HepG2 (cell line): ENCODE measurements at regions not wholly inside any gene's neighbourhood (a gene's known extent, or its start where the extent isn't known, plus 50 kb on each side); places are given as distances from the start of the nearest gene placed in this dataset.

Source experiments
- ATAC-seq: fragments of 200-7000 bp; cut with Tn5 transposase; 3 replicates; pipeline ENCODE4 v1.9.1; 2020; ENCODE audit warnings: mild to moderate bottlenecking, moderate library complexity
- BruUV-seq: library from RNA; stranded (reverse); fragments of 400-500 nt; replicated peaks from 2 replicates; lab custom pipeline; 2021; lab: Mats Ljungman, UMichigan
- CTCF ChIA-PET: fragments of 300-600 bp; formaldehyde crosslinking; extraction: SDS; loops from one replicate; lab custom pipeline; 2021; ENCODE audit warnings: low total read pairs, inconsistent platforms, low intra/inter-chr PET ratio; lab: Yijun Ruan, JAX
- POLR2A ChIA-PET: fragments of 350-600 bp; sonication (Branson Sonifier 250); formaldehyde crosslinking; loops from one replicate; lab custom pipeline; 2020; ENCODE audit warnings: antibody characterized with exemption, inconsistent platforms; lab: Yijun Ruan, JAX
- DNase-seq: peaks from one replicate; pipeline ENCODE4 v3.0.0-alpha.2; 2015; ENCODE audit warnings: low spot score
- FAIRE-seq: peaks from 3 replicates; lab custom pipeline; 2011; peaks lifted over from hg19 to GRCh38; lab: Jason Lieb, UNC
- H2AFZ ChIP-seq: one replicate; pipeline ENCODE4 v1.6.1; 2011; ENCODE audit warnings: low read length, inconsistent platforms
- H3K27ac ChIP-seq: fragments of 300-600 bp; 3 replicates; pipeline ENCODE4 v1.8.0; 2011; ENCODE audit warnings: mixed run types, mild to moderate bottlenecking, mixed read lengths, low read length, inconsistent platforms; ENCODE audit not compliant: insufficient read depth; ENCODE audit errors: extremely low read length
- H3K27me3 ChIP-seq, 2 experiments: fragments of 200-600 bp in 1 of 2; 2 replicates in 1 of 2; 3 replicates in 1 of 2; pipeline versions ENCODE4 v1.6.0 to v1.8.0; 2011; ENCODE audit warnings: low read length in 2 of 2, mild to moderate bottlenecking in 2 of 2, moderate library complexity in 2 of 2, inconsistent platforms in 1 of 2; ENCODE audit not compliant: insufficient read depth in 2 of 2, control insufficient read depth in 1 of 2
- H3K36me3 ChIP-seq, 2 experiments: fragments of 200-600 bp in 1 of 2; replicated peaks in 1 of 2; 2 replicates in 1 of 2; 3 replicates in 1 of 2; pipeline versions ENCODE4 v1.5.1 to v1.8.0; 2011; ENCODE audit warnings: low read length in 2 of 2, inconsistent platforms in 1 of 2; ENCODE audit not compliant: insufficient read depth in 2 of 2, control insufficient read depth in 1 of 2
- H3K4me1 ChIP-seq: 2 replicates; pipeline ENCODE4 v1.5.1; 2012; ENCODE audit warnings: low read length, inconsistent platforms; ENCODE audit not compliant: insufficient read depth
- H3K4me2 ChIP-seq: 2 replicates; pipeline ENCODE4 v1.6.0; 2011; ENCODE audit warnings: low read depth, low read length, inconsistent platforms
- H3K4me3 ChIP-seq, 3 experiments: fragments of 200-600 bp in 1 of 3; sonication (generic), shearing (Covaris generic) in 1 of 3; replicated peaks in 1 of 3; 2 replicates each; pipeline ENCODE4 v1.5.1; 2011 to 2016; ENCODE audit warnings: low read length in 3 of 3, inconsistent platforms in 2 of 3, low read depth in 2 of 3, mild to moderate bottlenecking in 2 of 3, control low read depth in 1 of 3, mixed read lengths in 1 of 3; ENCODE audit not compliant: insufficient read depth in 1 of 3
- H3K79me2 ChIP-seq: one replicate; pipeline ENCODE4 v1.6.1; 2011; ENCODE audit warnings: low read length, inconsistent platforms; ENCODE audit not compliant: insufficient read depth
- H3K9ac ChIP-seq: 2 replicates; pipeline ENCODE4 v1.6.0; 2011; ENCODE audit warnings: mild to moderate bottlenecking, low read depth, low read length, inconsistent platforms; ENCODE audit not compliant: insufficient read depth
- H3K9me3 ChIP-seq: 2 replicates; pipeline ENCODE4 v1.5.1; 2012; ENCODE audit warnings: mild to moderate bottlenecking, low read length
- H4K20me1 ChIP-seq: 2 replicates; pipeline ENCODE4 v1.6.0; 2011; ENCODE audit warnings: inconsistent platforms, mild to moderate bottlenecking, low read length, moderate library complexity; ENCODE audit not compliant: insufficient read depth
- EP300 ChIP-seq, 3 experiments: sonication (generic) in 1 of 3; formaldehyde crosslinking in 1 of 3; IDR thresholded peaks; 2 replicates each; pipeline versions ENCODE4 v1.5.1 to v1.6.1; 2011 to 2020; ENCODE audit warnings: low read depth in 2 of 3, low read length in 2 of 3, borderline replicate concordance in 1 of 3, improper control_type of control experiment in 1 of 3, mild to moderate bottlenecking in 1 of 3, missing genetic modification reagents in 1 of 3, moderate library complexity in 1 of 3
- HNRNPH1 ChIP-seq: fragments of 200-400 bp; formaldehyde crosslinking; optimal IDR thresholded peaks from 2 replicates; pipeline ENCODE3; 2017; ENCODE audit warnings: mild to moderate bottlenecking, low read depth, low read length
- HOXA7 ChIP-seq: sonication (generic); formaldehyde crosslinking; IDR thresholded peaks from 2 replicates; pipeline ENCODE4 v1.8.1; 2022; ENCODE audit warnings: mild to moderate bottlenecking, missing genetic modification reagents, moderate library complexity
- ISL2 ChIP-seq: sonication (generic); formaldehyde crosslinking; IDR thresholded peaks from 2 replicates; pipeline ENCODE4 v1.5.0; 2020; ENCODE audit warnings: missing genetic modification reagents
- NR2F2 ChIP-seq: IDR thresholded peaks from 2 replicates; pipeline ENCODE4 v1.6.1; 2012; ENCODE audit warnings: low read depth, inconsistent platforms, borderline replicate concordance
- PAF1 ChIP-seq: IDR thresholded peaks from 2 replicates; pipeline ENCODE4 v1.6.1; 2016; ENCODE audit warnings: missing genetic modification reagents, missing compliant biosample characterization
- ZGPAT ChIP-seq: IDR thresholded peaks from 2 replicates; pipeline ENCODE4 v1.6.1; 2016; ENCODE audit warnings: mild to moderate bottlenecking
- ZKSCAN5 ChIP-seq: sonication (generic); formaldehyde crosslinking; IDR thresholded peaks from 2 replicates; pipeline ENCODE4 v1.5.1; 2020; ENCODE audit warnings: mild to moderate bottlenecking, missing genetic modification reagents
- ZNF224 ChIP-seq: sonication (generic); formaldehyde crosslinking; IDR thresholded peaks from 2 replicates; pipeline ENCODE4 v1.5.0; 2020; ENCODE audit warnings: mild to moderate bottlenecking, missing genetic modification reagents
- ZNF556 ChIP-seq: sonication (generic); formaldehyde crosslinking; IDR thresholded peaks from 2 replicates; pipeline ENCODE4 v1.4.0; 2020; ENCODE audit warnings: mild to moderate bottlenecking, missing genetic modification reagents, borderline replicate concordance
- ZNF672 ChIP-seq: sonication (generic); formaldehyde crosslinking; IDR thresholded peaks from 2 replicates; pipeline ENCODE4 v1.8.1; 2022; ENCODE audit warnings: missing genetic modification reagents
- ZNF792 ChIP-seq: IDR thresholded peaks from 2 replicates; pipeline ENCODE4 v1.6.1; 2016
- ZNF841 ChIP-seq: sonication (generic); formaldehyde crosslinking; IDR thresholded peaks from 2 replicates; pipeline ENCODE4 v1.8.1; 2023; ENCODE audit warnings: missing genetic modification reagents, borderline replicate concordance
- WGBS: methylation state at CpG from one replicate; pipeline ENCODE4 v1.1.6; 2017; ENCODE audit warnings: low lambda C conversion rate; 5-methylcytosine and 5-hydroxymethylcytosine counted together
- in situ Hi-C: cut with HindIII; loops from 2 replicates; pipeline ENCODE4 v1.10.0; 2017; ENCODE audit warnings: low pct_unique_long_range_greater_than_20kb; ENCODE audit not compliant: extremely low pct_ligation_motif_present
- intact Hi-C: fragments of 100-400 bp; cut with micrococcal nuclease; formaldehyde crosslinking; loops from one replicate; pipeline ENCODE4 v1.10.0; 2022; ENCODE audit not compliant: unreplicated experiment
- TF ChIP-seq, protein P1 (sequence below): sonication (generic); formaldehyde crosslinking; conservative IDR thresholded peaks from 2 replicates; pipeline ENCODE4 v1.4.0; 2020; ENCODE audit warnings: missing genetic modification reagents

DNA sequence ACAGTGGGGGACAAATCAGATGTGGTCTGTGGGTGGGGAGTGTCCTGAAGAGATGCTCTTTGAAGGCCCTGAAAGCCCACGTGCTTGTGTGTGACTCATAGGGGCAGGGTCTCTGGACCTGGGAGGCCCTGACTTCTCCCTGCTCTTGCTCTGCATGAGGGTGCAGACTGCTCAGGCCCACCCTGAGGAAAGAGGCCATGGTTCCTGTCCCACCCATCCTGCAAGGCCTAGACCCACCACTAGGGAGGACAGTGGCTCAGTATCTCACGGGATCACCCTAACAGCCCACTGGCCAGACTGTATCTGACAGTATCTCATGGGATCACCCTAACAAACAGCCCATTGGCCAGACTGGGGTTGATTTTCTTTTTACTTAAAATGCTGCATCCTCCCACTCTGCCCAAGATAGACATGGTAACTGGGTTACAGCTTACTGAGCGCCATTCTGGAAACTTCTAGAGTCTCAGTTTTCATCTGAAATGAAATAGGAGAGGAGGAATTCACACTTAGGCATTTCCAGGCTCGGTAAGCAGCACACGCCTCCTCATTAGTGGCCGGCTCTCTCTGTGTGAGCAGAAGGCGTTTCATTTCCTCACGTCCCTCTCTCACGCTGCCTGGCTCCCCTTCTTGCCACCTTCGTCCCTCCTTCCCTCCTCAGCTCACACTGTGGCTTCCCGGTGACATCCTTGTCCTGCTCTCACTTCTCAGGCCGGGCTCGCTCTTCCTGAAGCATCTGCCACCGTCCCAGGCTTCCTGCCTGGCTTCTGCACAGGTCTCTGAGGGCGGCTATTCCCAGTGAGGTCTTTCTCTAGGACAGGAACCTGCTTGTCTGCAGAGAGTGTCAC lies 242.6 kb downstream of the GLRX3 start:
- peaks cover 23% of the 10 kb centered on the region for H3K9me3 ChIP-seq
- H4K20me1 ChIP-seq = no peaks in the 10 kb centered on the region
- H3K4me2 ChIP-seq = no peak overlapping the region
- no peak overlapping the region for H3K9ac ChIP-seq
- H3K4me1 ChIP-seq = no peaks in the 10 kb centered on the region
- no peaks in the 10 kb centered on the region for H3K79me2 ChIP-seq
- no peak for FAIRE-seq
- no peak overlapping the region for H3K4me3 ChIP-seq
- H3K27ac ChIP-seq = no peak overlapping the region
- H2AFZ ChIP-seq = no peak overlapping the region
- intact Hi-C loops (no loop called here), in situ Hi-C loops (no loop called here)
- WGBS = 17% methylated on average over 14 of the region's 15 CpGs
- H3K27me3 ChIP-seq = peaks cover 0 to 3% of the 10 kb centered on the region in 2 experiments; a peak in 1 of 5 replicates
- no peak for DNase-seq
- no TSS peak for BruUV-seq
- ChIA-PET POLR2A (no interaction called here), CTCF (no interaction called here)
- peak; percentile 83 for ATAC-seq
- no peak for TF ChIP-seq HOXA7 (CRISPR knock-in tag)
- no peak for TF ChIP-seq ZNF556
- TF ChIP-seq ZNF672 = no peak
- TF ChIP-seq NR2F2 = no peak
- TF ChIP-seq ZKSCAN5 (CRISPR knock-in tag) = no peak
- TF ChIP-seq, all 625 proteins: peak for 0
- H3K36me3 ChIP-seq = no peaks in the 10 kb centered on the region

- POLR2A ChIA-PET = no interaction called here
- Histone ChIP-seq H3K27me3 (peaks cover 0 to 3% of the 10 kb centered on the region in 2 experiments; a peak in 1 of 5 replicates), H2AFZ (no peak overlapping the region), H3K36me3 (no peaks in the 10 kb centered on the region), H3K9ac (no peak overlapping the region), H3K4me1 (no peaks in the 10 kb centered on the region), H3K27ac (no peak overlapping the region), H3K4me2 (no peak overlapping the region), H3K79me2 (no peaks in the 10 kb centered on the region), H4K20me1 (no peaks in the 10 kb centered on the region), H3K4me3 (no peak overlapping the region), H3K9me3 (peaks cover 35% of the 10 kb centered on the region)
- CTCF ChIA-PET = no interaction called here
- intact Hi-C loops = no loop called here
- FAIRE-seq = no peak
- no peak for ATAC-seq
- in situ Hi-C loops = no loop called here
- no TSS peak for BruUV-seq
- WGBS = 0% methylated on average over 2 of the region's 6 CpGs
- TF ChIP-seq HNRNPH1 = no peak
- TF ChIP-seq PAF1 = no peak
- TF ChIP-seq ZGPAT (CRISPR knock-in tag) = no peak
- no peak for TF ChIP-seq EP300 (IDR thresholded peaks at IDR 0.05; ENCODE audit: low read depth in 2 of 2, low read length in 2 of 2)
- no peak for TF ChIP-seq EP300 (CRISPR knock-in tag; IDR thresholded peaks at IDR 0.05; ENCODE audit: borderline replicate concordance)
- TF ChIP-seq ZNF841 (CRISPR knock-in tag) = no peak
- no peak for TF ChIP-seq ZNF224 (CRISPR knock-in tag)
- no peak for TF ChIP-seq ISL2 (CRISPR knock-in tag)
- TF ChIP-seq, protein P1, sequence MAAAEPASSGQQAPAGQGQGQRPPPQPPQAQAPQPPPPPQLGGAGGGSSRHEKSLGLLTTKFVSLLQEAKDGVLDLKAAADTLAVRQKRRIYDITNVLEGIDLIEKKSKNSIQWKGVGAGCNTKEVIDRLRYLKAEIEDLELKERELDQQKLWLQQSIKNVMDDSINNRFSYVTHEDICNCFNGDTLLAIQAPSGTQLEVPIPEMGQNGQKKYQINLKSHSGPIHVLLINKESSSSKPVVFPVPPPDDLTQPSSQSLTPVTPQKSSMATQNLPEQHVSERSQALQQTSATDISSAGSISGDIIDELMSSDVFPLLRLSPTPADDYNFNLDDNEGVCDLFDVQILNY (CRISPR knock-in tag) = no peak
- TF ChIP-seq ZNF792 (CRISPR knock-in tag) = no peak
- no peak for DNase-seq
Measured at GRCh38 chr10:130380056-130380455, 243.9 kb downstream of the GLRX3 start.
